Neural crest cell (in vitro differentiated cells): ENCODE measurements at regions not wholly inside any gene's neighbourhood (a gene's known extent, or its start where the extent isn't known, plus 50 kb on each side); places are given as distances from the start of the nearest gene placed in this dataset.

Experiments used
- DNase-seq: peaks from one replicate; pipeline ENCODE4 v3.0.0; 2021; ENCODE audit warnings: low read depth, mixed read lengths, low spot score
- H3K27ac Mint-ChIP-seq: one replicate; pipeline ENCODE4 v1.8.0; 2021; ENCODE audit warnings: mild to moderate bottlenecking, mixed read lengths; ENCODE audit not compliant: unreplicated experiment
- H3K27me3 Mint-ChIP-seq: 2 replicates; pipeline ENCODE4 v1.8.0; 2021; ENCODE audit warnings: low read depth, mild to moderate bottlenecking, mixed read lengths
- H3K36me3 Mint-ChIP-seq: 2 replicates; pipeline ENCODE4 v1.8.0; 2021; ENCODE audit warnings: low read depth, mild to moderate bottlenecking, mixed read lengths
- H3K4me1 Mint-ChIP-seq: 2 replicates; pipeline ENCODE4 v1.8.0; 2021; ENCODE audit warnings: mixed read lengths
- H3K4me3 Mint-ChIP-seq: one replicate; pipeline ENCODE4 v1.8.0; 2021; ENCODE audit warnings: mild to moderate bottlenecking, mixed read lengths
- H3K9me3 Mint-ChIP-seq: 2 replicates; pipeline ENCODE4 v1.8.0; 2021; ENCODE audit warnings: mixed read lengths
- TF ChIP-seq, protein P1 (sequence below): fragments of 200-600 bp; sonication (generic); conservative IDR thresholded peaks from 2 replicates; pipeline ENCODE4 v1.5.0; 2021; ENCODE audit warnings: antibody characterized with exemption, mild to moderate bottlenecking

DNA sequence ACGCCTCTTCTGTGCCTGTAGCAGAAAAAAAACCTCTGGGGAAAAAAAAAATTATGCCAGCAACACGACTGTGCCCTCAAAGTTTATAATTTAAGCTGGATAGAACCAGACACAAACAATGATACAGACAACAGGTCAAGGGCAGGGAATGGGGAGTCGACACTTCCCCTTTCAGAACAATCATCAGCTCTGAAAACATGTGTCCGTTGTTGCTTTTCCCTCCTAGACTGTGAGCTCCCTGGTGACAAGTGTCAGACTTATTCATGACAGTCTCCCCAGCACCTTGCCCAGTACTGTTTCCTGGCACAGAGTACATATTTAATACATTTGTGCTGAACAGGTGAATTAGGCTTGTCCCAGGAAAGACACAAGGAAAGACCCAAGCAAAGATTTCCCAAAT is 178.3 kb downstream of the SOX9 start:
- Mint-ChIP-seq H3K27ac (no peak overlapping the region), H3K36me3 (no peaks in the 10 kb centered on the region), H3K4me1 (peaks cover 8% of the 10 kb centered on the region), H3K27me3 (no peaks in the 10 kb centered on the region), H3K4me3 (no peak overlapping the region), H3K9me3 (no peaks in the 10 kb centered on the region)
- no peak for DNase-seq
- TF ChIP-seq, protein P1, sequence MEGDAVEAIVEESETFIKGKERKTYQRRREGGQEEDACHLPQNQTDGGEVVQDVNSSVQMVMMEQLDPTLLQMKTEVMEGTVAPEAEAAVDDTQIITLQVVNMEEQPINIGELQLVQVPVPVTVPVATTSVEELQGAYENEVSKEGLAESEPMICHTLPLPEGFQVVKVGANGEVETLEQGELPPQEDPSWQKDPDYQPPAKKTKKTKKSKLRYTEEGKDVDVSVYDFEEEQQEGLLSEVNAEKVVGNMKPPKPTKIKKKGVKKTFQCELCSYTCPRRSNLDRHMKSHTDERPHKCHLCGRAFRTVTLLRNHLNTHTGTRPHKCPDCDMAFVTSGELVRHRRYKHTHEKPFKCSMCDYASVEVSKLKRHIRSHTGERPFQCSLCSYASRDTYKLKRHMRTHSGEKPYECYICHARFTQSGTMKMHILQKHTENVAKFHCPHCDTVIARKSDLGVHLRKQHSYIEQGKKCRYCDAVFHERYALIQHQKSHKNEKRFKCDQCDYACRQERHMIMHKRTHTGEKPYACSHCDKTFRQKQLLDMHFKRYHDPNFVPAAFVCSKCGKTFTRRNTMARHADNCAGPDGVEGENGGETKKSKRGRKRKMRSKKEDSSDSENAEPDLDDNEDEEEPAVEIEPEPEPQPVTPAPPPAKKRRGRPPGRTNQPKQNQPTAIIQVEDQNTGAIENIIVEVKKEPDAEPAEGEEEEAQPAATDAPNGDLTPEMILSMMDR, result no peak

DNA sequence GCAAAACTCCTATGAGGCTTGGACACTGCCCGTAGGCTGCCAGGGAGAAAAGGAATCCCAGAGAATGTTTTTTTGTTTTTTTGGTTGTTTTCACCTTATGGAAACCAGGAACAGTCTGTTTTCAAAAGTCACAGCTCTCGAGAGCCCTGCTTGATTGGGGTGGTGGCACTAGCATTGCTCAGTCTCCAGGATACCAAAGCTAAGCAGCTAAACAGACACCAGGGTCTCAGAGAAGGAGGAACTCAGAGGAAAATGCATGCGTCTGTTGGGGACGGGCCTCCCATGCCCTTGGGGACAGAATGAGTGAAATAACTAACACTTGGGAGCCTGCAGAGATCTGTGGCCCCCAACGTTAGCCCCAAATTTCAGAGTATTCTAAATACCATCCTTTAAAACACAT is 178.8 kb downstream of the SOX9 start:
- Mint-ChIP-seq H3K27me3 (no peaks in the 10 kb centered on the region), H3K27ac (no peak overlapping the region), H3K4me3 (no peak overlapping the region), H3K4me1 (peaks cover 8% of the 10 kb centered on the region), H3K9me3 (no peaks in the 10 kb centered on the region), H3K36me3 (no peaks in the 10 kb centered on the region)
- TF ChIP-seq, protein P1, result no peak
- no peak for DNase-seq

DNA sequence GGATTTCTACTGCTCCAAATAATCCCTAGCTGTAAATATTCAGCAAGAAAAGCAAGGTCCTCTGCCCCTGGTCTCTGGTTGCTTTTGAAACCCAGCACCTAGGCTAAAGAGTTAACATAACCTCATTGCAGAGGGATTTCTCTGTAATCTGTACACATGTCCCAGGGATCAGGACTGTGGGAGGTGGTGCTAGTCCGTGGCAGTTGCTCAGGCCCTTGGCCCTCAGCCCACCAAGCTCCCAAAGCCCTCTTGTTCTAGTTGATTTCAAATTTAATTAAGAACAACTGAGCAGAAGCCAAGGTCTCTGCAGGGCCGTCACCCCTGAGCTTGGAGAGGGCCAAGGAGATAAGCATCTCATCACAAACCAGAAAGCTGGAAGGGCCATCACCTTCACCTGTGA is 181.1 kb downstream of the SOX9 start:
- TF ChIP-seq, protein P1, result no peak
- Mint-ChIP-seq H3K4me3 (no peak overlapping the region), H3K36me3 (no peaks in the 10 kb centered on the region), H3K27ac (no peak overlapping the region), H3K9me3 (no peaks in the 10 kb centered on the region), H3K27me3 (peaks cover 5% of the 10 kb centered on the region), H3K4me1 (peaks cover 16% of the 10 kb centered on the region)
- DNase-seq, result no peak

GRCh38 chr17:72302735-72303134 is 181.9 kb downstream of the SOX9 start:
- no peaks in the 10 kb centered on the region for H3K36me3 Mint-ChIP-seq
- H3K9me3 Mint-ChIP-seq, result no peaks in the 10 kb centered on the region
- TF ChIP-seq, protein P1, result no peak
- H3K27ac Mint-ChIP-seq, result no peak overlapping the region
- H3K4me1 Mint-ChIP-seq, result peaks cover 16% of the 10 kb centered on the region
- DNase-seq, result no peak
- H3K4me3 Mint-ChIP-seq, result no peak overlapping the region
- H3K27me3 Mint-ChIP-seq, result peaks cover 5% of the 10 kb centered on the region

DNA sequence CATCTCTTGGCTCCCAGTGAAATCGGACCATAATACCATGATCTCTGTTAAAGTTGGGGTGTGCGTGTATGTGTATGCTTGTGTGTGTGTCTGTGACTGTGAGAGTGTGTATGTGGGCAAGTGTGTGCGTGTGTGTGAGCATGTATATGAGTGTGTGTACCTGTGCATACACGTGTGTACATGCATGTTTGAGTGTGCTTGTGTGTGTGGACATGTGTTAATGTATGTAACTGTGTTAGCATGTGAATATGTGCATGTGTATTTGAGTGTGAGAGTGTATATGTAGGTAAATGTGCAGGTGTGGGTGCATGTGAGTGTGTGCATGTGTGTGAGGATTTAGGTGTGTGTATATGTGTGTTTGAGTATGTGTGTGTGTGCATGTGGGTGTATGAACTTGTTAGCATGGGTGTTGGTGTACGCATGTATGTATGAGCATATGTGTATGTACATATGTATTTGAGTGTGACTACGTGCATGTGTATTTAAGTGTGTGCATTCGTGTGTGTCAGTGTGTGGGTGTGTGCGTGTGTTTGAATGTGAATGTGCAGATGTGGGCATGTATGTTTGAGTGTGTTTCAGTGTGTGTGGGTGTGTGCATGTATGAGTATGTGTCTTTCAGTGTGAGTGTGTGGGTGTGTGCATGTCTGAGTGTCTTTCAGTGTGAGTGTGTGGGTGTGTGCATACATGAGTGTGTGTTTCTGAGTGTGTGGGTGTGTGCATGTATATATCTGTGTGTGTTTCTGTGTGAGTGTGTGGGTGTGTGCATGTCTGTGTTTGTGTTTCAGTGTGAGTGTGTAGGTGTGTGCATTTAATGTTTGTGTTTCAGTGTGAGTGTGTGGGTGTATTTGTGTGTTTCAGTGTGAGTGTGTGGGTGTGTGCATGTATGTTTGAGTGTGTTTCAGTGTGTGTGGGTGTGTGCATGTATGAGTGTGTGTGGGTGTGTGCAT is 183.2 kb downstream of the SOX9 start:
- H3K4me1 Mint-ChIP-seq, result peaks cover 13% of the 10 kb centered on the region
- H3K27me3 Mint-ChIP-seq, result peaks cover 5% of the 10 kb centered on the region
- TF ChIP-seq, protein P1, result no peak
- H3K9me3 Mint-ChIP-seq, result no peaks in the 10 kb centered on the region
- no peaks in the 10 kb centered on the region for H3K36me3 Mint-ChIP-seq
- no peak overlapping the region for H3K27ac Mint-ChIP-seq
- no peak overlapping the region for H3K4me3 Mint-ChIP-seq
- no peak for DNase-seq
